K562 (cell line): ENCODE measurements at regions not wholly inside any gene's neighbourhood (a gene's known extent, or its start where the extent isn't known, plus 50 kb on each side); places are given as distances from the start of the nearest gene placed in this dataset.

Source experiments
- ATAC-seq: fragments of 200-7000 bp; cut with Tn5 transposase; 3 replicates; pipeline ENCODE4 v1.9.1; 2020; ENCODE audit warnings: moderate library complexity
- BruUV-seq: library from RNA; stranded (reverse); fragments of 400-500 nt; replicated peaks from 2 replicates; lab custom pipeline; 2021; lab: Mats Ljungman, UMichigan
- CTCF ChIA-PET: fragments of 300-600 bp; formaldehyde crosslinking; extraction: SDS; loops from one replicate; lab custom pipeline; 2021; ENCODE audit warnings: low intra/inter-chr PET ratio; lab: Yijun Ruan, JAX
- POLR2A ChIA-PET: fragments of 300-600, 350-650 bp; sonication (Branson Sonifier 250); formaldehyde crosslinking; extraction: SDS; loops from one replicate; lab custom pipeline; 2021; ENCODE audit warnings: antibody characterized with exemption, inconsistent platforms; lab: Yijun Ruan, JAX
- DNase-seq, 4 experiments: peaks; one replicate each; pipeline versions ENCODE4 v3.0.0 to v3.0.0-alpha.2; 2011 to 2018; ENCODE audit warnings: low spot score in 3 of 4, mixed read lengths in 3 of 4; ENCODE audit errors: extremely low read depth in 1 of 4
- FAIRE-seq: peaks from 2 replicates; lab custom pipeline; 2011; peaks lifted over from hg19 to GRCh38; lab: Jason Lieb, UNC
- H2AFZ ChIP-seq: 2 replicates; pipeline ENCODE4 v1.6.0; 2011; ENCODE audit warnings: low read depth, low read length, control low read depth, inconsistent platforms
- H3K27ac ChIP-seq: fragments of 200-600 bp; 3 replicates; pipeline ENCODE4 v1.8.0; 2011; ENCODE audit warnings: low read depth, mild to moderate bottlenecking, control low read depth, inconsistent platforms, low read length, moderate library complexity, mixed read lengths; ENCODE audit errors: extremely low read depth
- H3K27me3 ChIP-seq, 2 experiments: fragments of 300-600 bp in 1 of 2; 2 replicates in 1 of 2; 3 replicates in 1 of 2; pipeline versions ENCODE4 v1.6.0 to v1.8.0; 2011; ENCODE audit warnings: inconsistent platforms in 2 of 2, low read length in 2 of 2, mild to moderate bottlenecking in 1 of 2, mixed read lengths in 1 of 2, moderate library complexity in 1 of 2; ENCODE audit not compliant: control insufficient read depth in 2 of 2, insufficient read depth in 2 of 2
- H3K36me3 ChIP-seq: fragments of 300-600 bp; 3 replicates; pipeline ENCODE4 v1.8.0; 2011; ENCODE audit warnings: mild to moderate bottlenecking, low read length, inconsistent platforms; ENCODE audit not compliant: control insufficient read depth, insufficient read depth
- H3K4me1 ChIP-seq, 2 experiments: fragments of 200-600 bp in 1 of 2; replicated peaks in 1 of 2; 2 replicates in 1 of 2; 3 replicates in 1 of 2; pipeline versions ENCODE4 v1.5.1 to v1.8.0; 2011; ENCODE audit warnings: inconsistent platforms in 2 of 2, low read length in 2 of 2, mild to moderate bottlenecking in 1 of 2, mixed read lengths in 1 of 2, moderate library complexity in 1 of 2; ENCODE audit not compliant: control insufficient read depth in 2 of 2, insufficient read depth in 2 of 2
- H3K4me2 ChIP-seq: 2 replicates; pipeline ENCODE4 v1.6.1; 2011; ENCODE audit warnings: low read length, control low read depth, inconsistent platforms, mixed read lengths; ENCODE audit not compliant: insufficient read depth
- H3K4me3 ChIP-seq: fragments of 200-600 bp; sonication (generic), shearing (Covaris generic); 2 replicates; pipeline ENCODE4 v1.5.1; 2016; ENCODE audit warnings: control low read depth, inconsistent platforms
- H3K79me2 ChIP-seq: fragments of 200-600 bp; 3 replicates; pipeline ENCODE4 v1.8.0; 2011; ENCODE audit warnings: low read length, inconsistent platforms; ENCODE audit not compliant: control insufficient read depth, insufficient read depth
- H3K9ac ChIP-seq, 2 experiments: 2 replicates each; pipeline versions ENCODE4 v1.6.0 to v1.6.1; 2011; ENCODE audit warnings: low read depth in 2 of 2, low read length in 2 of 2, control low read depth in 1 of 2, inconsistent platforms in 1 of 2, mild to moderate bottlenecking in 1 of 2, mixed read lengths in 1 of 2; ENCODE audit not compliant: insufficient read depth in 1 of 2
- H3K9me1 ChIP-seq: one replicate; pipeline ENCODE4 v1.6.0; 2011; ENCODE audit warnings: inconsistent platforms, mild to moderate bottlenecking, low read length, moderate library complexity; ENCODE audit not compliant: control insufficient read depth, insufficient read depth
- H3K9me3 ChIP-seq: replicated peaks from 2 replicates; pipeline ENCODE4 v1.5.1; 2011; ENCODE audit warnings: low read depth, low read length, inconsistent platforms; ENCODE audit not compliant: control insufficient read depth, insufficient read depth
- H4K20me1 ChIP-seq: replicated peaks from 2 replicates; pipeline ENCODE4 v1.6.1; 2011; ENCODE audit warnings: low read length, inconsistent platforms, mixed read lengths; ENCODE audit not compliant: control insufficient read depth, insufficient read depth
- BRCA1 ChIP-seq, 2 experiments: fragments of 450-650 bp in 1 of 2; sonication (generic) in 1 of 2; formaldehyde crosslinking in 1 of 2; IDR thresholded peaks; 2 replicates each; pipeline versions ENCODE4 v1.5.0 to v1.6.1; 2017 to 2020; ENCODE audit warnings: mild to moderate bottlenecking in 1 of 2, missing genetic modification reagents in 1 of 2
- CHD2 ChIP-seq: IDR thresholded peaks from 2 replicates; pipeline ENCODE4 v1.6.1; 2011; ENCODE audit warnings: low read depth, low read length
- CREB3 ChIP-seq: fragments of 450-650 bp; conservative IDR thresholded peaks from 2 replicates; pipeline ENCODE4 v1.6.1; 2016; ENCODE audit warnings: missing genetic modification characterization, low read depth, mild to moderate bottlenecking, missing compliant biosample characterization, moderate library complexity
- FOXP4 ChIP-seq: sonication (generic); formaldehyde crosslinking; IDR thresholded peaks from 2 replicates; pipeline ENCODE4 v1.8.0; 2022; ENCODE audit warnings: mild to moderate bottlenecking, missing genetic modification reagents, borderline replicate concordance
- GATAD2B ChIP-seq: fragments of 450-650 bp; IDR thresholded peaks from 2 replicates; pipeline ENCODE4 v1.6.1; 2017; ENCODE audit warnings: mild to moderate bottlenecking, borderline replicate concordance
- NFXL1 ChIP-seq: fragments of 450-650 bp; formaldehyde crosslinking; IDR thresholded peaks from 2 replicates; pipeline ENCODE4 v1.4.0; 2021; ENCODE audit warnings: mild to moderate bottlenecking
- NR1H2 ChIP-seq: sonication (generic); formaldehyde crosslinking; IDR thresholded peaks from 2 replicates; pipeline ENCODE4 v1.4.0; 2020; ENCODE audit warnings: mild to moderate bottlenecking, missing genetic modification reagents
- NR2C1 ChIP-seq, 2 experiments: fragments of 450-650 bp; IDR thresholded peaks; 2 replicates each; pipeline ENCODE4 v1.6.1; 2017; ENCODE audit warnings: mild to moderate bottlenecking in 2 of 2, antibody characterized with exemption in 1 of 2, inconsistent platforms in 1 of 2, missing compliant biosample characterization in 1 of 2, missing genetic modification characterization in 1 of 2
- PYGO2 ChIP-seq: fragments of 450-650 bp; IDR thresholded peaks from 2 replicates; pipeline ENCODE4 v1.6.1; 2016; ENCODE audit warnings: mild to moderate bottlenecking, missing genetic modification characterization, moderate library complexity, missing compliant biosample characterization
- SPI1 ChIP-seq: IDR thresholded peaks from 2 replicates; pipeline ENCODE4 v1.6.1; 2011; ENCODE audit warnings: low read depth, low read length, control low read depth, borderline replicate concordance
- ZNF324 ChIP-seq: fragments of 250-450 bp; sonication (Bioruptor Pico); IDR thresholded peaks from 2 replicates; pipeline ENCODE4 v1.4.0; 2020; ENCODE audit warnings: mild to moderate bottlenecking
- ZNF444 ChIP-seq: fragments of 250-450 bp; sonication (Bioruptor Pico); IDR thresholded peaks from 2 replicates; pipeline ENCODE4 v1.4.0; 2020; ENCODE audit warnings: mild to moderate bottlenecking, moderate library complexity
- WGBS: fragments of 100-300 bp; shearing (Covaris generic); methylation state at CpG from one replicate; pipeline ENCODE4 v1.1.6; 2016; ENCODE audit warnings: low coverage, mixed read lengths; ENCODE audit not compliant: insufficient coverage; ENCODE audit errors: missing lambda C conversion rate; 5-methylcytosine and 5-hydroxymethylcytosine counted together
- in situ Hi-C: fragments of 300-500 bp; cut with MboI; formaldehyde crosslinking; loops from 4 replicates; pipeline ENCODE4 v1.15.0; 2018; ENCODE audit warnings: inconsistent platforms, mixed read lengths
- intact Hi-C: fragments of 100-400 bp; cut with micrococcal nuclease; formaldehyde crosslinking; loops from 2 replicates; pipeline ENCODE4 v1.14.2; 2022

GRCh38 chr3:68234076-68234780, 579.8 kb upstream of the SUCLG2 start:
- WGBS: 0% methylated on average over 8 of the region's 8 CpGs
- POLR2A ChIA-PET: no interaction called here
- Histone ChIP-seq H3K4me1 (no peaks in the 10 kb centered on the region), H4K20me1 (no peaks in the 10 kb centered on the region), H3K9me1 (no peaks in the 10 kb centered on the region), H3K79me2 (no peaks in the 10 kb centered on the region), H3K4me2 (no peak overlapping the region), H3K9me3 (no peaks in the 10 kb centered on the region), H3K27me3 (no peaks in the 10 kb centered on the region), H3K4me3 (no peak overlapping the region), H3K36me3 (no peaks in the 10 kb centered on the region), H3K9ac (no peak overlapping the region), H2AFZ (no peak overlapping the region), H3K27ac (no peak overlapping the region)
- no TSS peak for BruUV-seq
- DNase-seq (no peak), FAIRE-seq (no peak), ATAC-seq (no peak)
- in situ Hi-C loops: no loop called here
- CTCF ChIA-PET: no interaction called here
- intact Hi-C loops: no loop called here
- TF ChIP-seq NR2C1 (IDR thresholded peaks at IDR 0.05) (no peak), NR2C1 (tag; IDR thresholded peaks at IDR 0.05) (no peak), CHD2 (no peak), NFXL1 (CRISPR knock-in tag) (no peak), ZNF324 (CRISPR knock-in tag) (no peak), FOXP4 (CRISPR knock-in tag) (no peak), PYGO2 (tag) (no peak), ZNF444 (no peak), BRCA1 (IDR thresholded peaks at IDR 0.05) (no peak), BRCA1 (CRISPR knock-in tag; IDR thresholded peaks at IDR 0.05) (no peak), GATAD2B (no peak), CREB3 (no peak), SPI1 (no peak), NR1H2 (CRISPR knock-in tag) (no peak)
